ENCODE measurements at regions not wholly inside any gene's neighbourhood (a gene's known extent, or its start where the extent isn't known, plus 50 kb on each side); places are given as distances from the start of the nearest gene placed in this dataset.

- H3K4me1 ChIP-seq (ENCODE audit: insufficient read depth, low read length), result no peaks in the 10 kb centered on the region
- Mint-ChIP-seq H3K4me3 (no peak overlapping the region), H3K4me1 (ENCODE audit: low read depth) (no peaks in the 10 kb centered on the region), H3K27ac (no peak overlapping the region), H3K36me3 (ENCODE audit: low read depth) (no peaks in the 10 kb centered on the region), H3K27me3 (no peaks in the 10 kb centered on the region), H3K9me3 (peaks cover 5% of the 10 kb centered on the region)
- TF ChIP-seq, protein P1, sequence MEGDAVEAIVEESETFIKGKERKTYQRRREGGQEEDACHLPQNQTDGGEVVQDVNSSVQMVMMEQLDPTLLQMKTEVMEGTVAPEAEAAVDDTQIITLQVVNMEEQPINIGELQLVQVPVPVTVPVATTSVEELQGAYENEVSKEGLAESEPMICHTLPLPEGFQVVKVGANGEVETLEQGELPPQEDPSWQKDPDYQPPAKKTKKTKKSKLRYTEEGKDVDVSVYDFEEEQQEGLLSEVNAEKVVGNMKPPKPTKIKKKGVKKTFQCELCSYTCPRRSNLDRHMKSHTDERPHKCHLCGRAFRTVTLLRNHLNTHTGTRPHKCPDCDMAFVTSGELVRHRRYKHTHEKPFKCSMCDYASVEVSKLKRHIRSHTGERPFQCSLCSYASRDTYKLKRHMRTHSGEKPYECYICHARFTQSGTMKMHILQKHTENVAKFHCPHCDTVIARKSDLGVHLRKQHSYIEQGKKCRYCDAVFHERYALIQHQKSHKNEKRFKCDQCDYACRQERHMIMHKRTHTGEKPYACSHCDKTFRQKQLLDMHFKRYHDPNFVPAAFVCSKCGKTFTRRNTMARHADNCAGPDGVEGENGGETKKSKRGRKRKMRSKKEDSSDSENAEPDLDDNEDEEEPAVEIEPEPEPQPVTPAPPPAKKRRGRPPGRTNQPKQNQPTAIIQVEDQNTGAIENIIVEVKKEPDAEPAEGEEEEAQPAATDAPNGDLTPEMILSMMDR (IDR thresholded peaks at IDR 0.05), result no peak
- intact Hi-C loops (cut with DNase I, micrococcal nuclease), result no loop called here
- no peak overlapping the region for H3K27ac ChIP-seq (ENCODE audit: low read depth in 1 of 2, low read length in 2 of 2)
- no peaks in the 10 kb centered on the region for H3K27me3 ChIP-seq (ENCODE audit: control insufficient read depth in 1 of 2, insufficient read depth in 2 of 2, low read length in 2 of 2)
- H3K4me3 ChIP-seq (ENCODE audit: low read length), result no peak overlapping the region
- no peak for DNase-seq
- ChIA-PET POLR2A (no interaction called here), CTCF (no interaction called here)
- no peak for ATAC-seq (ENCODE audit: poor library complexity)
- no peaks in the 10 kb centered on the region for H3K36me3 ChIP-seq (ENCODE audit: insufficient read depth, low read length)
- peaks cover 0 to 5% of the 10 kb centered on the region in 2 experiments for H3K9me3 ChIP-seq (ENCODE audit: control insufficient read depth in 1 of 2, insufficient read depth in 1 of 2, low read length in 2 of 2)
Observed at GRCh38 chr4:13047591-13047990, 436.5 kb downstream of the RAB28 start.

DNA sequence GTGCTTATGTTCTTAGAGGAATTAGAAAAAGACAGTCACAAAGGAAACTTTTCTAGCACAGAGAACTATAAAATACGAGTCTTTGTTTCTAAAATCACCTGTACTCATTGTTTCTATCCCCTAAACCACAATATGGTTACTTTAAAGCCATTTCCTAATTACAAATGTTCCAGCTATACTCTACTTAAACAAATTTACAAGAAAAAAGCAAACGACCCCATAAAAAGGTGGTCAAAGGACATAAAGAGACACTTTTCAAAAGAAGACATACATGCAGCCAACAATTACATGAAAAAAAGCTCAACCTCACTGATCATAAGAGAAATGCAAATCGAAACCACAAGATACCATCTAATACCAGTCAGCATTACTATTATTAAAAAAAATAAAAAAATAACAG lies 447.3 kb downstream of the RAB28 start:
- H3K4me1 Mint-ChIP-seq (ENCODE audit: low read depth), result no peaks in the 10 kb centered on the region
- DNase-seq (no peak), ATAC-seq (ENCODE audit: poor library complexity) (no peak)
- no peak overlapping the region for H3K27ac Mint-ChIP-seq
- H3K27me3 ChIP-seq (ENCODE audit: control insufficient read depth in 1 of 2, insufficient read depth in 2 of 2, low read length in 2 of 2), result no peaks in the 10 kb centered on the region
- no peak overlapping the region for H3K4me3 Mint-ChIP-seq
- H3K9me3 Mint-ChIP-seq, result peaks cover 6% of the 10 kb centered on the region
- POLR2A ChIA-PET, result no interaction called here
- H3K4me1 ChIP-seq (ENCODE audit: insufficient read depth, low read length), result no peaks in the 10 kb centered on the region
- TF ChIP-seq, protein P1 (IDR thresholded peaks at IDR 0.05), result no peak
- no peaks in the 10 kb centered on the region for H3K36me3 Mint-ChIP-seq (ENCODE audit: low read depth)
- CTCF ChIA-PET, result no interaction called here
- H3K9me3 ChIP-seq (ENCODE audit: control insufficient read depth in 1 of 2, insufficient read depth in 1 of 2, low read length in 2 of 2), result no peaks in the 10 kb centered on the region
- no peak overlapping the region for H3K4me3 ChIP-seq (ENCODE audit: low read length)
- intact Hi-C loops (cut with DNase I, micrococcal nuclease), result no loop called here
- no peak overlapping the region for H3K27ac ChIP-seq (ENCODE audit: low read depth in 1 of 2, low read length in 2 of 2)
- no peaks in the 10 kb centered on the region for H3K36me3 ChIP-seq (ENCODE audit: insufficient read depth, low read length)
- no peaks in the 10 kb centered on the region for H3K27me3 Mint-ChIP-seq

DNA sequence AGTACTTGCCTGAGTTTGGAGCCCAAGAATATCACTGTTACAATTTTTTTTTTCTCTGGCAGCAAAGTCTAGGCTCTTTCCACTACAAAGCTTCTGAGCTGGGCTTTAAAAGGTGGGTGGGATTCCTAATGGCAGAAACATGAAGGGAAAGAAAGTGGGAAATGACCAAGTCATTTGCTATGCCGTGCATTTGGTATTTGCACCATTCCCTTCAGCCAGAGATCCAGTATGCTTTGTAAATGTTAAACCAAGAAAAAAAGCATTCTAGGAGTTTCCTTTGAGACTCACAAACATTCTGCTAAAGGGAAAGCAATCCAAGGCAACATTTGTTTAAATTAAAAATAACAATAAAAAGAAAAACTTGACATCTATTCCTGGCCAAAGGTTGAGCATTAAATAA lies 451.2 kb downstream of the RAB28 start:
- H3K4me3 ChIP-seq (ENCODE audit: low read length), result no peak overlapping the region
- intact Hi-C loops (cut with DNase I, micrococcal nuclease), result no loop called here
- no peak overlapping the region for H3K27ac ChIP-seq (ENCODE audit: low read depth in 1 of 2, low read length in 2 of 2)
- no peak for DNase-seq
- ChIA-PET POLR2A (no interaction called here), CTCF (interaction anchor here (1.5 kb wide), 1 partner anchor 9 kb away, joined by 5 read pairs; no protein-coding TSS in a partner anchor)
- H3K4me3 Mint-ChIP-seq, result no peak overlapping the region
- H3K4me1 Mint-ChIP-seq (ENCODE audit: low read depth), result no peaks in the 10 kb centered on the region
- H3K9me3 Mint-ChIP-seq, result peaks cover 8% of the 10 kb centered on the region
- H3K36me3 ChIP-seq (ENCODE audit: insufficient read depth, low read length), result no peaks in the 10 kb centered on the region
- no peaks in the 10 kb centered on the region for H3K27me3 ChIP-seq (ENCODE audit: control insufficient read depth in 1 of 2, insufficient read depth in 2 of 2, low read length in 2 of 2)
- ATAC-seq (ENCODE audit: poor library complexity), result no peak
- H3K36me3 Mint-ChIP-seq (ENCODE audit: low read depth), result no peaks in the 10 kb centered on the region
- H3K4me1 ChIP-seq (ENCODE audit: insufficient read depth, low read length), result no peaks in the 10 kb centered on the region
- H3K27ac Mint-ChIP-seq, result no peak overlapping the region
- H3K9me3 ChIP-seq (ENCODE audit: control insufficient read depth in 1 of 2, insufficient read depth in 1 of 2, low read length in 2 of 2), result peaks cover 0 to 4% of the 10 kb centered on the region in 2 experiments
- TF ChIP-seq, protein P1 (IDR thresholded peaks at IDR 0.05), result no peak
- no peaks in the 10 kb centered on the region for H3K27me3 Mint-ChIP-seq
